ENCODE measurements at regions not wholly inside any gene's neighbourhood (a gene's known extent, or its start where the extent isn't known, plus 50 kb on each side); places are given as distances from the start of the nearest gene placed in this dataset.

DNA sequence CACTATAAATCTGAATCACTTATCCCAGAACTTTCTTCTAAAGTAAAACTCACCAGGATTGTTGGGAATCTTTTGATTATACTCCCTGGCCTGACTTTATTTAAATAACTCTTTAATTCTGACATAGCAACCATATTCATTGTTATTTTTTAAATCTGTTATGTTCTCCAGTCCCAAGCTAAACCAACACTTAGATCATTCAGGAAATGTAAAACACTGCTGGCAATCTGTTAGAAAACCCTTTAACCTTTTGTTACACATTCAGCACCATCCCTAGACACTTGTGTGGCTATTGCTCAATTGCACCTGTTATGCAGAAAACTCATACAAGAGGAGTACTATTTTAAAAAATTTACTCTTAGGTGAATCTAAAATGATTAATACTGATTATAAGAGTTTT is 101.8 kb upstream of the NHSL1 start:
- Histone ChIP-seq H3K4me2 (ENCODE audit: insufficient read depth, insufficient read length, low read length) (no peak overlapping the region), H2AFZ (ENCODE audit: low read length) (no peak overlapping the region)
- 0 out of 7 replicates have a peak, but pooled peaks cover 0 to 3% (median 0%) of the 10 kb centered on the region in 3 experiments for H3K36me3 Mint-ChIP-seq (ENCODE audit: insufficient read depth in 1 of 3, low read depth in 3 of 3)

More for the DNA sequence above, 101.8 kb upstream of the NHSL1 start:
- H3T11ph ChIP-seq (ENCODE audit: low read length): no peak overlapping the region
- no peak overlapping the region for H3K4ac ChIP-seq (ENCODE audit: low read depth, low read length)
- H3K9me3 ChIP-seq (ENCODE audit: control insufficient read depth, low read depth, low read length): no peaks in the 10 kb centered on the region
- H2AK5ac ChIP-seq (ENCODE audit: insufficient read length, low read length): no peak overlapping the region
- Mint-ChIP-seq H3K9me3 (no peaks in the 10 kb centered on the region), H3K4me1 (peaks cover 17 to 21% of the 10 kb centered on the region in 2 experiments), H3K27ac (no peak overlapping the region; a peak in 1 of 7 replicates), H3K4me3 (no peak overlapping the region), H3K27me3 (ENCODE audit: low read depth) (no peaks in the 10 kb centered on the region)
- H3K27me3 ChIP-seq (ENCODE audit: insufficient read depth, low read length): no peaks in the 10 kb centered on the region
- no peaks in the 10 kb centered on the region for H4K20me1 ChIP-seq (ENCODE audit: control insufficient read depth, insufficient read depth, insufficient read length)
- no peak overlapping the region for H3K23ac ChIP-seq (ENCODE audit: insufficient read length, low read depth, low read length)
- H2BK20ac ChIP-seq (ENCODE audit: low read depth, low read length, poor library complexity, severe bottlenecking): no peak overlapping the region
- no peaks in the 10 kb centered on the region; the same call in 1 of the 2 replicates for H3K4me1 ChIP-seq (ENCODE audit: insufficient read depth, low read length)
- no peaks in the 10 kb centered on the region for H3K23me2 ChIP-seq (ENCODE audit: insufficient read length, low read depth, low read length, poor library complexity, severe bottlenecking)
- H4K5ac ChIP-seq (ENCODE audit: insufficient read length, low read depth, low read length): no peak overlapping the region
- H2BK120ac ChIP-seq (ENCODE audit: low read depth, low read length, poor library complexity, severe bottlenecking): no peak overlapping the region
- no peak overlapping the region for H2BK5ac ChIP-seq (ENCODE audit: insufficient read length, low read length)
- no peak overlapping the region for H4K8ac ChIP-seq (replicated peaks; ENCODE audit: insufficient read length, low read depth, low read length)
- H3K27ac ChIP-seq (ENCODE audit: insufficient read length, low read depth, low read length): no peak overlapping the region
- no peak overlapping the region for H3K56ac ChIP-seq (ENCODE audit: insufficient read length, low read depth, low read length)
- H3K79me1 ChIP-seq (ENCODE audit: insufficient read depth, low read depth, low read length, poor library complexity, severe bottlenecking): peaks cover 6% of the 10 kb centered on the region
- H2BK15ac ChIP-seq (ENCODE audit: low read depth, low read length): no peak overlapping the region
- no peaks in the 10 kb centered on the region; the same call in 1 of the 2 replicates for H3K79me2 ChIP-seq (ENCODE audit: insufficient read depth, low read length)
- H3K18ac ChIP-seq (ENCODE audit: insufficient read length, low read depth, low read length): no peak overlapping the region
- no peak overlapping the region for H2BK12ac ChIP-seq (ENCODE audit: insufficient read length, low read depth, low read length)
- DNase-seq: no peak
- H4K91ac ChIP-seq (ENCODE audit: insufficient read length, low read depth, low read length): no peak overlapping the region
- no peak overlapping the region for H3K14ac ChIP-seq (ENCODE audit: insufficient read depth, low read length)
- TF ChIP-seq, protein P1, sequence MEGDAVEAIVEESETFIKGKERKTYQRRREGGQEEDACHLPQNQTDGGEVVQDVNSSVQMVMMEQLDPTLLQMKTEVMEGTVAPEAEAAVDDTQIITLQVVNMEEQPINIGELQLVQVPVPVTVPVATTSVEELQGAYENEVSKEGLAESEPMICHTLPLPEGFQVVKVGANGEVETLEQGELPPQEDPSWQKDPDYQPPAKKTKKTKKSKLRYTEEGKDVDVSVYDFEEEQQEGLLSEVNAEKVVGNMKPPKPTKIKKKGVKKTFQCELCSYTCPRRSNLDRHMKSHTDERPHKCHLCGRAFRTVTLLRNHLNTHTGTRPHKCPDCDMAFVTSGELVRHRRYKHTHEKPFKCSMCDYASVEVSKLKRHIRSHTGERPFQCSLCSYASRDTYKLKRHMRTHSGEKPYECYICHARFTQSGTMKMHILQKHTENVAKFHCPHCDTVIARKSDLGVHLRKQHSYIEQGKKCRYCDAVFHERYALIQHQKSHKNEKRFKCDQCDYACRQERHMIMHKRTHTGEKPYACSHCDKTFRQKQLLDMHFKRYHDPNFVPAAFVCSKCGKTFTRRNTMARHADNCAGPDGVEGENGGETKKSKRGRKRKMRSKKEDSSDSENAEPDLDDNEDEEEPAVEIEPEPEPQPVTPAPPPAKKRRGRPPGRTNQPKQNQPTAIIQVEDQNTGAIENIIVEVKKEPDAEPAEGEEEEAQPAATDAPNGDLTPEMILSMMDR (conservative IDR thresholded peaks at IDR 0.05): no peak
- no peak overlapping the region for H3K9ac ChIP-seq (ENCODE audit: extremely low read depth, insufficient read length, low read length)
